OCI-LY7 (cell line): ENCODE measurements at regions not wholly inside any gene's neighbourhood (a gene's known extent, or its start where the extent isn't known, plus 50 kb on each side); places are given as distances from the start of the nearest gene placed in this dataset.

Experiments used
- CTCF ChIP-seq: fragments of 200-600 bp; sonication (generic); conservative IDR thresholded peaks from 2 replicates; pipeline ENCODE4 v1.5.1; 2014; ENCODE audit warnings: mild to moderate bottlenecking, antibody characterized with exemption, low read length, moderate library complexity, mixed read lengths
- EZH2phosphoT487 ChIP-seq: fragments of 200-600 bp; sonication (generic); IDR thresholded peaks from 2 replicates; pipeline ENCODE4 v1.6.1; 2018; ENCODE audit warnings: low read depth, borderline replicate concordance, mild to moderate bottlenecking, mixed run types, antibody characterized with exemption, low read length, moderate library complexity, mixed read lengths

GRCh38 chr3:194833114-194833910, 147.6 kb downstream of the FAM43A start:
- TF ChIP-seq CTCF (no peak), EZH2phosphoT487 (no peak)
